T47D (cell line): ENCODE measurements at regions not wholly inside any gene's neighbourhood (a gene's known extent, or its start where the extent isn't known, plus 50 kb on each side); places are given as distances from the start of the nearest gene placed in this dataset.
"Not testable (repeated sequence)": the region's sequence is repeated elsewhere in the genome, so short reads cannot be mapped to it uniquely, and the experiment has no call there.

Source experiments
- DNase-seq, 2 experiments: peaks; one replicate each; pipeline versions ENCODE4 v3.0.0 to v3.0.0-alpha.2; 2011 to 2012; ENCODE audit warnings: low read depth in 1 of 2, low spot score in 1 of 2
- JUND ChIP-seq: IDR thresholded peaks from 2 replicates; pipeline ENCODE4 v1.6.1; 2012; ENCODE audit warnings: low read depth
- in situ Hi-C: cut with HindIII; loops from 2 replicates; pipeline ENCODE4 v1.10.0; 2016; ENCODE audit warnings: low sequenced_read_pairs, low pct_unique_long_range_greater_than_20kb

- TF ChIP-seq JUND = no peak
- in situ Hi-C loops = no loop called here
- DNase-seq = no peak
Observed at GRCh38 chr9:103474156-103474555, 479.0 kb downstream of the CYLC2 start.

GRCh38 chr9:103483471-103484096 lies 488.5 kb downstream of the CYLC2 start:
- DNase-seq = no peak
- in situ Hi-C loops = no loop called here
- TF ChIP-seq JUND = no peak

DNA sequence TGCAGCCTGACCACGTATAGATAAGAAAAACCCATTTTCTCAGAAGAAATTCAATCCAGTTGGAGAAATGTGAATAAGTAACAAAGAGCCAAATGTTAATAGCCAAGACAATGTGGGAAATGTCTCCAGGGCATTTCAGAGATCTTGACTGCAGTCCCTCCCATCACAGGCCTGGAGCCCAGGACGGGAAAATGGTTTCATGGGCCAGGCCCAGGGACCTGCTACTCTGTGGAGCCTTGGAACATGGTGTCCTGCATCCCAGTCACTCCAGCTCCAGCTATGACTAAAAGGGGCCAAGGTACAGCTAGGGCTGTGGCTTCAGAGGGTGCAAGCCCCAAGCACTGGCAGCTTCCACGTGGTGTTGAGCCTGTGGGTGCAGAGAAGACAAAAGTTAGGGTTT lies 490.0 kb downstream of the CYLC2 start:
- no peak for TF ChIP-seq JUND
- in situ Hi-C loops = no loop called here
- DNase-seq = no peak

- TF ChIP-seq JUND = no peak
- DNase-seq = no peak
- in situ Hi-C loops = no loop called here
Observed at GRCh38 chr9:103514767-103515166, 519.6 kb downstream of the CYLC2 start.

- no peak for DNase-seq
- in situ Hi-C loops = no loop called here
- no peak for TF ChIP-seq JUND
Observed at GRCh38 chr9:103522409-103522808, 527.3 kb downstream of the CYLC2 start.

DNA sequence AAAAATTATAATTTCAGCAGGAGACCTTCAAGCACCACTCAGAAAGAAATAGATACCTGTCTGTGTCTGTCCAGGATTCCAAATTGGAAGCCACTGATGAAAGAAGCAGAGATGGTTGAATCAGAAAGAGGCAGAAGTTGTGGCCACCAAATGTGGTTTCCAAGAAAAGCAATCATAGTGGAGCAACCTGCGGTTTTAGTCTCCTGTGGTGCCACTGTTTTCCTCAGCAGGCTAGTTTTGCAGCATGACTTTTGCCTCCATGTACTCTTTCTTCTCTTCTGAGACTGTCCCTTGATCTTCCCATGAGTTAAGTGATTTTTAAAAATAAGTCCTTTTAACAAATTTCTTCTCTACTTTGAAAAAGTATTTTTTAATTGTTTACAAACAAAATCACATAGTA lies 535.8 kb downstream of the CYLC2 start:
- in situ Hi-C loops = no loop called here
- DNase-seq = no peak
- TF ChIP-seq JUND = no peak

GRCh38 chr9:103533318-103533717 lies 538.2 kb downstream of the CYLC2 start:
- TF ChIP-seq JUND = no peak
- DNase-seq = no peak
- in situ Hi-C loops = no loop called here

- in situ Hi-C loops = no loop called here
- no peak for TF ChIP-seq JUND
- DNase-seq = no peak
Observed at GRCh38 chr9:103537426-103537825, 542.3 kb downstream of the CYLC2 start.

GRCh38 chr9:103545260-103545659 lies 548.8 kb upstream of the SMC2 start:
- in situ Hi-C loops = no loop called here
- no peak for DNase-seq
- TF ChIP-seq JUND = no peak

DNA sequence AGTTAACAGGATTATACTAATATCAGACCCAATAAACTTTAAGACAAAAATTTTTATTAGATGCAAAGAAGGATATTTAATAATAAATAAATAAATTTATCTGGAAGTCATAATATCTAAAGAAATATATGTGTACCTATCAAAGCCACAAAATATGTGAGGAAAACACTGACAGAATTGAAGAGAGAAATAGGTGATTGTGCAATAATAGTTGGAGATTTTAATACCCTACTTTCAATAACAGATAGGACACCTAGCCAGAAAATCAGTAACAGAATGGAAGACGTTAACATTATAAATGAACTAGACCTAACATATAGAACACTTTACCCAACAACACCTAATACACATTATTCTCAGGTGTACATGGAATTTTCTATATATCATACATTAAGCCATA lies 541.4 kb upstream of the SMC2 start:
- no peak for DNase-seq
- in situ Hi-C loops = no loop called here
- no peak for TF ChIP-seq JUND

- DNase-seq = no peak
- in situ Hi-C loops = no loop called here
- no peak for TF ChIP-seq JUND
Observed at GRCh38 chr9:103574056-103574455, 520.1 kb upstream of the SMC2 start.

- no peak for TF ChIP-seq JUND
- in situ Hi-C loops = no loop called here
- DNase-seq = no peak
Observed at GRCh38 chr9:103586721-103587120, 507.4 kb upstream of the SMC2 start.

DNA sequence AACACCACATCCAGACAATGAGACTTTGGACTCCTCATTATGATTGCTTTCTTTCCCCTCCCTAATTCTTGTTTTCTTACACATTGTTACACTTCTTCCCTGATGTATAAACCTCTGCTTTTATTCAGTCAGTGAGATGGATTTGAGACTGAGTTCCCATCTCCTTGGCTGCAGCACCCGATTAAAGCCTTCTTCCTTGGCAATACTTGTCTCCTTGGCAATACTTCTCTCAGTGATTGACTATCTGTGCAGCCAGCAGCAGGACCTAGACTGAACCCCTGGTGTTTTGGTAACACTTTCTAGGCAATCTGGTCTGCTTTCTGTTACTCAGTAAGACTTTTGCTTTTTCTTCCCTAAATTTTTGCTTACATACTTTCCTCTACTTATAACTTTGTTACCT lies 492.8 kb upstream of the SMC2 start:
- no peak for DNase-seq
- in situ Hi-C loops = no loop called here
- no peak for TF ChIP-seq JUND

DNA sequence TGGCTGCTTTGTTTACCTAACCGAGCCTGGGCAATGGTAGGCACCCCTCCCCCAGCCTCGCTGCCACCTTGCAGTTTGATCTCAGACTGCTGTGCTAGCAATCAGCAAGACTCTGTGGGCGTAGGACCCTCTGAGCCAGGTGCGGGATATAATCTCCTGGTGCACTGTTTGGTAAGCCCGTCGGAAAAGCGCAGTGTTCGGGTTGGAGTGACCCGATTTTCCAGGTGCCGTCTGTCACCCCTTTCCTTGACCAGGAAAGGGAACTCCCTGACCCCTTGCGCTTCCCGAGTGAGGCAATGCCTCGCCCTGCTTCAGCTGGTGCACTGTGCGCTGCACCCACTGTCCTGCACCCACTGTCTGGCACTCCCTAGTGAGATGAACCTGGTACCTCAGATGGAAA lies 482.2 kb upstream of the SMC2 start:
- in situ Hi-C loops, DNase-seq: not testable (repeated sequence)

GRCh38 chr9:103615994-103616393 lies 478.1 kb upstream of the SMC2 start:
- DNase-seq = no peak
- no peak for TF ChIP-seq JUND
- in situ Hi-C loops = no loop called here
